Vagina (tissue), 2 donors: ENCODE measurements at regions not wholly inside any gene's neighbourhood (a gene's known extent, or its start where the extent isn't known, plus 50 kb on each side); places are given as distances from the start of the nearest gene placed in this dataset.

Experiments
- POLR2A ChIP-seq, 2 donors: fragments of 450-650 bp; IDR thresholded peaks; one replicate each; pipeline ENCODE4 v1.6.1; 2017; ENCODE audit warnings: antibody characterized with exemption in 2 of 2, mild to moderate bottlenecking in 2 of 2, moderate library complexity in 2 of 2
- TF ChIP-seq, protein P1 (sequence below), 3 experiments: fragments of 450-650 bp in 2 of 3; fragments of 200-600 bp in 1 of 3; sonication (generic) in 1 of 3; IDR thresholded peaks; one replicate each; pipeline ENCODE4 v1.5.1; 2017 to 2019; ENCODE audit warnings: antibody characterized with exemption in 3 of 3, mild to moderate bottlenecking in 2 of 3, moderate library complexity in 2 of 3

DNA sequence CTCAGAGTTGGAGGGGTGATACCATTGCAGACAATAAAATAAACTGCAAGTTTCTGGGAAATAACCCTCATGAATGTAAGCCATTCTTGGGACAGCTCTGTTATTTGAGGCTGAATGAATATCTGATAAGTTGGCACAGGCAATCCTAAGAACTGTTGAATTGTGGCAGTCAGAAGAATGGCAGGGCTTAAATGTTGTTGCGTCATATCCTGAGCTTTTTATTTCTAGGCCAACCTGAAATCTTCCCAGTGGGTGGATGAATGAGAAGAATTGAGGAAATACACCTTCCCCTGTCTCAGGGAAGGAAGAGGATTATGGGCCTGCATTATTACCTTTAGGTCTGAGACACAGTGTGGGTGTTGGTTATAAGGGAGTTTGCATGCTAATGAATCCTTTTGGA lies 64.4 kb upstream of the C4orf54 start:
- TF ChIP-seq, protein P1, sequence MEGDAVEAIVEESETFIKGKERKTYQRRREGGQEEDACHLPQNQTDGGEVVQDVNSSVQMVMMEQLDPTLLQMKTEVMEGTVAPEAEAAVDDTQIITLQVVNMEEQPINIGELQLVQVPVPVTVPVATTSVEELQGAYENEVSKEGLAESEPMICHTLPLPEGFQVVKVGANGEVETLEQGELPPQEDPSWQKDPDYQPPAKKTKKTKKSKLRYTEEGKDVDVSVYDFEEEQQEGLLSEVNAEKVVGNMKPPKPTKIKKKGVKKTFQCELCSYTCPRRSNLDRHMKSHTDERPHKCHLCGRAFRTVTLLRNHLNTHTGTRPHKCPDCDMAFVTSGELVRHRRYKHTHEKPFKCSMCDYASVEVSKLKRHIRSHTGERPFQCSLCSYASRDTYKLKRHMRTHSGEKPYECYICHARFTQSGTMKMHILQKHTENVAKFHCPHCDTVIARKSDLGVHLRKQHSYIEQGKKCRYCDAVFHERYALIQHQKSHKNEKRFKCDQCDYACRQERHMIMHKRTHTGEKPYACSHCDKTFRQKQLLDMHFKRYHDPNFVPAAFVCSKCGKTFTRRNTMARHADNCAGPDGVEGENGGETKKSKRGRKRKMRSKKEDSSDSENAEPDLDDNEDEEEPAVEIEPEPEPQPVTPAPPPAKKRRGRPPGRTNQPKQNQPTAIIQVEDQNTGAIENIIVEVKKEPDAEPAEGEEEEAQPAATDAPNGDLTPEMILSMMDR (IDR thresholded peaks at IDR 0.05): no peak
- no peak for TF ChIP-seq POLR2A (IDR thresholded peaks at IDR 0.05)
